Gastroesophageal sphincter (tissue), 3 donors: ENCODE measurements at regions not wholly inside any gene's neighbourhood (a gene's known extent, or its start where the extent isn't known, plus 50 kb on each side); places are given as distances from the start of the nearest gene placed in this dataset.

Experiments used
- CTCF ChIP-seq, 4 experiments: fragments of 200-600 bp in 2 of 4; fragments of 450-650 bp in 2 of 4; sonication (generic) in 1 of 4; IDR thresholded peaks; one replicate each; pipeline ENCODE4 v1.5.1; 2017 to 2019; ENCODE audit warnings: antibody characterized with exemption in 4 of 4, mild to moderate bottlenecking in 2 of 4, moderate library complexity in 2 of 4
- EP300 ChIP-seq: sonication (generic); formaldehyde crosslinking; IDR thresholded peaks from one replicate; pipeline ENCODE4 v1.6.1; 2017; ENCODE audit warnings: antibody characterized with exemption, mild to moderate bottlenecking
- POLR2A ChIP-seq, 2 donors: fragments of 450-650 bp; IDR thresholded peaks; one replicate each; pipeline ENCODE4 v1.6.1; 2017; ENCODE audit warnings: antibody characterized with exemption in 2 of 2, mild to moderate bottlenecking in 2 of 2, moderate library complexity in 1 of 2

- no peak for TF ChIP-seq CTCF (IDR thresholded peaks at IDR 0.05)
- no peak for TF ChIP-seq POLR2A (IDR thresholded peaks at IDR 0.05)
- no peak for TF ChIP-seq EP300
Measured at GRCh38 chr16:89034573-89034961, 57.6 kb upstream of the CBFA2T3 start.
